ENCODE measurements at regions not wholly inside any gene's neighbourhood (a gene's known extent, or its start where the extent isn't known, plus 50 kb on each side); places are given as distances from the start of the nearest gene placed in this dataset.

DNA sequence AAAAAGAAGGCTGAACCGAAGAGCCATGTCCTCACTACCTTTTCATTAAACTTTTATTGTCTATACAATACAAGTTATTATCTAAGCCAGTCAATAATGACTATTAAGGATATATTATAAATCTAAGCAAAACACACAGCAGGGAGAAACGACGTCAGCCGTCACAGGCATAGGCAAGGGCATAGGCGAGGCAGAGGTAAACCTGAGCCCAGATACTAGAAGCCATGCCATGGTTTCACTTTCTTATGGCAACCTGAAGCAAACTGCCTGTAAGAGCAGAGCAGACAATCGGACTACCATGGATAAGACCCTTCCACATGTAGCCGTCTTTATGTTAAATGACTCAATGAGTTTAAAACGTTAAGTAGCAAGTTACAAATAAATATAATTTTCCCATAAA lies 238.5 kb upstream of the ZNF521 start:
- H3K36me3 ChIP-seq (ENCODE audit: insufficient read depth, low read length) = no peaks in the 10 kb centered on the region
- no peak overlapping the region for H3K9ac ChIP-seq (ENCODE audit: low read depth, low read length, poor library complexity, severe bottlenecking)
- H3K9me3 ChIP-seq (ENCODE audit: insufficient read depth, low read depth, low read length) = no peaks in the 10 kb centered on the region; the same call in 1 of the 2 replicates
- no peaks in the 10 kb centered on the region for H3F3A ChIP-seq (ENCODE audit: low read depth)
- TF ChIP-seq, protein P1, sequence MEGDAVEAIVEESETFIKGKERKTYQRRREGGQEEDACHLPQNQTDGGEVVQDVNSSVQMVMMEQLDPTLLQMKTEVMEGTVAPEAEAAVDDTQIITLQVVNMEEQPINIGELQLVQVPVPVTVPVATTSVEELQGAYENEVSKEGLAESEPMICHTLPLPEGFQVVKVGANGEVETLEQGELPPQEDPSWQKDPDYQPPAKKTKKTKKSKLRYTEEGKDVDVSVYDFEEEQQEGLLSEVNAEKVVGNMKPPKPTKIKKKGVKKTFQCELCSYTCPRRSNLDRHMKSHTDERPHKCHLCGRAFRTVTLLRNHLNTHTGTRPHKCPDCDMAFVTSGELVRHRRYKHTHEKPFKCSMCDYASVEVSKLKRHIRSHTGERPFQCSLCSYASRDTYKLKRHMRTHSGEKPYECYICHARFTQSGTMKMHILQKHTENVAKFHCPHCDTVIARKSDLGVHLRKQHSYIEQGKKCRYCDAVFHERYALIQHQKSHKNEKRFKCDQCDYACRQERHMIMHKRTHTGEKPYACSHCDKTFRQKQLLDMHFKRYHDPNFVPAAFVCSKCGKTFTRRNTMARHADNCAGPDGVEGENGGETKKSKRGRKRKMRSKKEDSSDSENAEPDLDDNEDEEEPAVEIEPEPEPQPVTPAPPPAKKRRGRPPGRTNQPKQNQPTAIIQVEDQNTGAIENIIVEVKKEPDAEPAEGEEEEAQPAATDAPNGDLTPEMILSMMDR (conservative IDR thresholded peaks at IDR 0.05; ENCODE audit: low read length) = no peak
- no peak for TF ChIP-seq EZH2phosphoT487 (IDR thresholded peaks at IDR 0.05; ENCODE audit: borderline replicate concordance)
- no peak overlapping the region for H3K4me3 ChIP-seq (ENCODE audit: low read length, poor library complexity, severe bottlenecking)
- no peak overlapping the region for H3K4me2 ChIP-seq (ENCODE audit: low read depth, low read length, poor library complexity, severe bottlenecking)
- H2AFZ ChIP-seq (ENCODE audit: low read length) = no peak overlapping the region
- H3K4me1 ChIP-seq (ENCODE audit: insufficient read depth, low read length, poor library complexity, severe bottlenecking) = no peaks in the 10 kb centered on the region
- no peaks in the 10 kb centered on the region for H4K20me1 ChIP-seq (ENCODE audit: insufficient read depth, low read length, poor library complexity, severe bottlenecking)
- no peaks in the 10 kb centered on the region for H3K9me2 ChIP-seq (replicated peaks; ENCODE audit: low read depth, low read length)
- H3K79me2 ChIP-seq (ENCODE audit: insufficient read depth, low read length) = no peaks in the 10 kb centered on the region
- H3K27me3 ChIP-seq (ENCODE audit: insufficient read depth, low read length, poor library complexity, severe bottlenecking) = no peaks in the 10 kb centered on the region

DNA sequence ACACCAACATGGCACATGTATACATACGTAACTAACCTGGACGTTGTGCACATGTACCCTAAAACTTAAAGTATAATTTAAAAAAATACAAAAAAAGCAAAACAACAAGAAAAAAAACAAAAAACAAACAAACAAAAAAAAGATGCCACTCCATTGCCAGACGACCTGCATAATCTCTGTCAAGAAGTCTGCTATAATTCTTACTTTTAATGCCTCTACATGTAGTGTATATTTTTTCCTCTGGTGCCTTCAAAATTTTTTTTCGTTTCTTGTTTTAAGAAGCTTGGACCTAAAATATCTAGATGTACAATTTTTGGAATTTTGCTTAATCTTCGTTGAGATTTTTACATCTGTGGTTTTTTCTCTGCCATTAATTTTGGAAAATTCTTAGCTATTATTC lies 235.6 kb upstream of the ZNF521 start:
- Histone ChIP-seq H2AFZ (ENCODE audit: low read length) (no peak overlapping the region), H3K27me3 (ENCODE audit: insufficient read depth, low read length, poor library complexity, severe bottlenecking) (no peaks in the 10 kb centered on the region), H3K4me2 (ENCODE audit: low read depth, low read length, poor library complexity, severe bottlenecking) (no peak overlapping the region), H3K4me3 (ENCODE audit: low read length, poor library complexity, severe bottlenecking) (no peak overlapping the region), H3K4me1 (ENCODE audit: insufficient read depth, low read length, poor library complexity, severe bottlenecking) (no peaks in the 10 kb centered on the region), H3K9me3 (ENCODE audit: insufficient read depth, low read depth, low read length) (no peaks in the 10 kb centered on the region; the same call in 1 of the 2 replicates), H3F3A (ENCODE audit: low read depth) (no peaks in the 10 kb centered on the region), H3K9me2 (replicated peaks; ENCODE audit: low read depth, low read length) (no peaks in the 10 kb centered on the region), H3K36me3 (ENCODE audit: insufficient read depth, low read length) (no peaks in the 10 kb centered on the region), H4K20me1 (ENCODE audit: insufficient read depth, low read length, poor library complexity, severe bottlenecking) (no peaks in the 10 kb centered on the region), H3K79me2 (ENCODE audit: insufficient read depth, low read length) (no peaks in the 10 kb centered on the region), H3K9ac (ENCODE audit: low read depth, low read length, poor library complexity, severe bottlenecking) (no peak overlapping the region)
- no peak for TF ChIP-seq EZH2phosphoT487 (IDR thresholded peaks at IDR 0.05; ENCODE audit: borderline replicate concordance)
- TF ChIP-seq, protein P1 (conservative IDR thresholded peaks at IDR 0.05; ENCODE audit: low read length) = no peak

DNA sequence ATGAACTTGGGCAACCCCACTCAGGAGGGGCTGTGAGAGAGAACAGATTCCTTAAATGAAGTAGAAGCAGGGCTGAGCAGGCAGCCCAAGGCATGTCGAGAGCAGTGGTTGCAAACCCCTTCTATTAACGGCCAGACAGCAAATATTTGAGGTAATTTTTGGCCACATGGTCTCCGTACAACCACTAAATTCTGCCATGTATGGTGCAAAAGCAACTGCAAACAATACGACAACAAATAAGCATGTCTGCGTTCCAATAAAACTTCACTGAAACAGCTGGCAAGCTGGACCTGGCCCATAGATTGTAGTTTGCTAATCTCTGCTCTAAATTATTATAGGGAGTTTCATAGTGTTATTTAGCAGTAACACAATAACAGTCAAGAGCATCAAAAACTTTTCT lies 217.0 kb upstream of the ZNF521 start:
- H3K4me1 ChIP-seq (ENCODE audit: insufficient read depth, low read length, poor library complexity, severe bottlenecking) = no peaks in the 10 kb centered on the region
- H3K4me3 ChIP-seq (ENCODE audit: low read length, poor library complexity, severe bottlenecking) = no peak overlapping the region
- no peaks in the 10 kb centered on the region for H3K9me3 ChIP-seq (ENCODE audit: insufficient read depth, low read depth, low read length)
- H2AFZ ChIP-seq (ENCODE audit: low read length) = no peak overlapping the region
- TF ChIP-seq, protein P1 (conservative IDR thresholded peaks at IDR 0.05; ENCODE audit: low read length) = no peak
- TF ChIP-seq EZH2phosphoT487 (IDR thresholded peaks at IDR 0.05; ENCODE audit: borderline replicate concordance) = no peak
- no peaks in the 10 kb centered on the region for H3F3A ChIP-seq (ENCODE audit: low read depth)
- no peaks in the 10 kb centered on the region for H3K36me3 ChIP-seq (ENCODE audit: insufficient read depth, low read length)
- H3K27me3 ChIP-seq (ENCODE audit: insufficient read depth, low read length, poor library complexity, severe bottlenecking) = no peaks in the 10 kb centered on the region
- H3K79me2 ChIP-seq (ENCODE audit: insufficient read depth, low read length) = no peaks in the 10 kb centered on the region
- H4K20me1 ChIP-seq (ENCODE audit: insufficient read depth, low read length, poor library complexity, severe bottlenecking) = no peaks in the 10 kb centered on the region
- no peaks in the 10 kb centered on the region for H3K9me2 ChIP-seq (replicated peaks; ENCODE audit: low read depth, low read length)
- H3K9ac ChIP-seq (ENCODE audit: low read depth, low read length, poor library complexity, severe bottlenecking) = no peak overlapping the region
- H3K4me2 ChIP-seq (ENCODE audit: low read depth, low read length, poor library complexity, severe bottlenecking) = no peak overlapping the region

Data from Loucy (cell line).